Heart left ventricle (tissue), 13 donors: ENCODE measurements at regions not wholly inside any gene's neighbourhood (a gene's known extent, or its start where the extent isn't known, plus 50 kb on each side); places are given as distances from the start of the nearest gene placed in this dataset.

ENCODE experiments used
- POLR2A ChIP-seq, 2 donors: fragments of 450-650 bp; IDR thresholded peaks; one replicate each; pipeline ENCODE4 v1.6.1; 2017; ENCODE audit warnings: antibody characterized with exemption in 2 of 2, mild to moderate bottlenecking in 2 of 2, moderate library complexity in 2 of 2
- TF ChIP-seq, protein P1 (sequence below), 12 donors: fragments of 200-600 bp; sonication (generic) in 4 of 12; IDR thresholded peaks; one replicate each; pipeline versions ENCODE4 v1.5.0 to v1.8.0; 2018 to 2022; ENCODE audit warnings: antibody characterized with exemption in 12 of 12, mild to moderate bottlenecking in 5 of 12
- donor health status: ischemic (EF 13 %, LVEDD 7.1; RV severe dilation, severe dysfunction).
- donor health status: DM: no; HTN: yes; CAD: no.
- donor health status: DM: no; HTN: no; CAD: no.
- donor health status: ischemic (EF 25% LVEDD 6.9; RV normal size, moderate dysfunction).
- donor health status: ischemic (EF 25% LVEDD 5.7; RV mildly dilated, moderate dysfunction).
- donor health status: ischemic (EF 35%, LVEDD 5.7; RV mildly dilated, moderate dysfunction).
- donor health status: nonischemic (EF 11% LVEDD 7.7; RV severe dilation, severe dysfunction).
- donor health status: DM: yes; HTN: yes; CAD: no.
- donor health status: PGD.
- donor health status: ischemic (EF 29% LVEDD 5.4; RV normal size, mild dysfunction).
- donor health status: nonischemic (EF 23%, LVEDD 6.1; RV moderate dilation, normal function).

DNA sequence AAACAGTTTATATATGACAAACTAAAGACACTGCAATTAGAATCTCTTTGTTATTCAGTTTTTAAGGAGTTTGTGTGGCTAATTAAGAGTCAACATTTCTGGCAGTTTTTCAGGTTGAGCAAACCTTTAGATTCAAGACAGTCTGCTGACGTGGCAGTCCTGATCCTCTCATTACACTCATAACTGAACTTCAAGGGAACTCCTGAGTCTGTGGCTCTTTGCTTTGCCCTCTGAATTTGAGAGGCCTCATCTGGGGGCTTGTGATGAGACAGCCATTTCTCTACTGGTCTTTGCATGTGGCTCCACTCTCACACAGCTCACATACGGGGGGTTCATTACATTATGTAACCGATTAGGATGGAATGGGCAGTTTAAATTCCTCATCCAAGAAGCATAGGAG is 182.9 kb upstream of the MEF2C start:
- TF ChIP-seq, protein P1, sequence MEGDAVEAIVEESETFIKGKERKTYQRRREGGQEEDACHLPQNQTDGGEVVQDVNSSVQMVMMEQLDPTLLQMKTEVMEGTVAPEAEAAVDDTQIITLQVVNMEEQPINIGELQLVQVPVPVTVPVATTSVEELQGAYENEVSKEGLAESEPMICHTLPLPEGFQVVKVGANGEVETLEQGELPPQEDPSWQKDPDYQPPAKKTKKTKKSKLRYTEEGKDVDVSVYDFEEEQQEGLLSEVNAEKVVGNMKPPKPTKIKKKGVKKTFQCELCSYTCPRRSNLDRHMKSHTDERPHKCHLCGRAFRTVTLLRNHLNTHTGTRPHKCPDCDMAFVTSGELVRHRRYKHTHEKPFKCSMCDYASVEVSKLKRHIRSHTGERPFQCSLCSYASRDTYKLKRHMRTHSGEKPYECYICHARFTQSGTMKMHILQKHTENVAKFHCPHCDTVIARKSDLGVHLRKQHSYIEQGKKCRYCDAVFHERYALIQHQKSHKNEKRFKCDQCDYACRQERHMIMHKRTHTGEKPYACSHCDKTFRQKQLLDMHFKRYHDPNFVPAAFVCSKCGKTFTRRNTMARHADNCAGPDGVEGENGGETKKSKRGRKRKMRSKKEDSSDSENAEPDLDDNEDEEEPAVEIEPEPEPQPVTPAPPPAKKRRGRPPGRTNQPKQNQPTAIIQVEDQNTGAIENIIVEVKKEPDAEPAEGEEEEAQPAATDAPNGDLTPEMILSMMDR (IDR thresholded peaks at IDR 0.05) = no peak
- TF ChIP-seq POLR2A (IDR thresholded peaks at IDR 0.05) = no peak
